ENCODE measurements at regions not wholly inside any gene's neighbourhood (a gene's known extent, or its start where the extent isn't known, plus 50 kb on each side); places are given as distances from the start of the nearest gene placed in this dataset.
"Not testable (repeated sequence)": the region's sequence is repeated elsewhere in the genome, so short reads cannot be mapped to it uniquely, and the experiment has no call there.

DNA sequence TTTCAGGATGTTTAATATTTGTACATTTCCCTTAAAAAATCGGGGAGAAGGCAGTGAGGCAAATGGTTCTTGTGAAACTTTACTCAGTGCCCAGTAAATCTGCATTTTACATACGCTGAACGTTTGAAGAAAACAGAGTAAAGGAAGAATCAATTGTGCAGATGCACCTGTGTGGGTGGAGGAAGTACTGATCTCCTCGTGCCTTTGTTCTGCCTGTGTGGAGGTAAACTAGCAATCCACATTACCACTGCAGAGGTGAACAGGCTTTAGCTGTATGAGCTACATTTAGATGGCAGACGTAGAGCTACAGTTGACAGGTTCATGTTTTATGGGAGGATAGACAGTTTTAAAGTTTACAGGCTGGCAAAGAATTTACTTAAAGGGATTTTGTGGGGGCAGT lies 62.7 kb upstream of the VIPR2 start:
- no peak for DNase-seq

DNA sequence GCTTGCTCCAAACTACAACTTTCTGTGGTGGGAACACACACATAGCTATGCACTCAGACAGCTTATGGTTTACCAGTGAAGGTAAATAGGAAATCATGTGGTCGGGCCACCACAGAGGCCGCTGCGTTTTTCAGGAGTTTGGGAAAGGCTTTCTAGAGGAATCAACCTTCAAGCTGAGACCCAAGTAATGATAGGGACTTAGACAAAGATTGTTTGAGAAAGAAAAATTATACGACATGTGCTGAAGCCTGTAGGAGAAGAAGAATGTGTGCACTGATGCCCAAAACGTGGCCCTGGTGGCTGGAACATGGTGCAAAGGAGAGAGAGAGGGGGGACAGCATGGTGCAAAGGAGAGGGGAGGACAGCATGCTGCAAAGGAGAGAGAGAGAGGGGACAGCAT lies 61.2 kb upstream of the VIPR2 start:
- DNase-seq = no peak

DNA sequence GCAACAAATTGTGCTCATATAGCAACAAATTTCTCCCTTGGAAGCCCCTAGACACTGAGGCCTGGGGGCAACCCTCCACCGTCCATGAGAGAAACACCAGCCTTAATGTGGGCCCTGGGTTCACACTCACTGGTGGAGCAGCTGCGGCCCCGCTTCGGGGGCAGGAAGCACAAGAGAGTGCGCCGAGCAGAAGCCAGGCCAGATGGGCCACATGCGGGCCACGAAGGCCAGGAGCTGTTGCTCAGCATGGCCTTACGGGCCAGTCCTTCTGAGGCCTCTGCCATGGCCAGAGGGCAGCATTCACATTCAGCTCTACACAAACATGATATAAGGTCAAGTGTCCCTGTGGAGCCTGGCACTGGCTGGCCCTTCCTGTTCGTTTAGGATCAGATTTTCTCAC lies 60.0 kb upstream of the VIPR2 start:
- no peak for DNase-seq

DNA sequence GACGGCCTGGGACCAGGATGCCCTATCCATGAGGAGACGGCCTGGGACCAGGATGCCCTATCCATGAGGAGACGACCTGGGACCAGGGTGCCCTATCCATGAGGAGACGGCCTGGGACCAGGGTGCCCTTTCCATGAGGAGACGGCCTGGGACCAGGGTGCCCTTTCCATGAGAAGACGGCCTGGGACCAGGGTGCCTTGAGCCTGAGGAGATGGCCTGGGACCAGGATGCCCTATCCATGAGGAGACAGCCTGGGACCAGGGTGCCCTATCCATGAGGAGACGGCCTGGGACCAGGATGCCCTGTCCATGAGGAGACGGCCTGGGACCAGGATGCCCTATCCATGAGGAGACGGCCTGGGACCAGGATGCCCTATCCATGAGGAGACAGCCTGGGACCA lies 58.6 kb upstream of the VIPR2 start:
- not testable (repeated sequence) for DNase-seq

DNA sequence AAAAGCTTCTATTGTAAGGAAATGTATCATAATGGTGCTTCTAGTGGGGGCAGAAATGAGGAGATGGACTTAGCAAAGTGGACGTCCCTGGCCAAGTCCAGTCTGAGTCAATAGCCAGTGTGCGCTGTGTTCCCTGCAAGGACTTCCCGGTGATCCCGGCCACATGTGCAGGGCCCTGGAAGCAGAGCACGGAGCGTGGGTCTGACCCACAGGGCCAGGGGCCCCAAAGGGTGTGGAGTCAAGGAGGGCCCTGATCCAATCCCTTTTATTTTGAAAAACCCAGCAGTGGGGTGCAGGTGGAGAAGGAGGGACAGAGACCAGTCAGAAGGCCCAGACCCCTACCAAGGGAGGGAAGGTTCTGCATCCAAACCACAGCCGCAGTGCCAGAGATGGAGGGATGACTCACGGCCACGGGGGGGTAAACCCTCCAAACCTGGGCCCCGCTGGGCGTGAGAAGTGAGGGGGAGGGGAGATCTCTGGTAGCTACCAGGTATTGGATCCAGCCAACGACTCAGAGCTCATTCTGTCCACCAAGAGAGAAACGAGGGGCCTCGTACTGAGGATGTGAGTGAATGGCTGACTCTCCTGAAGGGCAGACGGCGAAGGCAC lies 57.2 kb upstream of the VIPR2 start:
- no peak for DNase-seq

DNA sequence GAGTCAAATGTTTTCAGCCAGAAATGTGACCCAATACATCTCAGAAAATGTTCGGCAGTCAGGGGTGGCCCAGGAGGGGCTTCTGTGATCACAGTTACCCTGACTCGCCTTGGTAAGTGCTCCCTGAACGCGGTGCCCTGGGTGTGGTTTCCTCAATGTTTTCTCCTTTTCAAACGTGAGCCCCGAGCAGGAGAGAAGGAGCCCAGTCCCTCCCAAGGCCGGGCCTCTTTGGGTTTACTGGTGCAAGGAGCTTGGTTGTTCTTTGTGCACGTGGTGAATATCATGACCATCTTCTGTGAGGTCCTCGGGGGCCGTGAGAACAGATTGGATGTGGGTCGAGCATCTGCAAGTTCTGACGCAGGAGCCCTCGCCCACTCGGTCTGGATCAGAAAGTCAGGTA lies 55.8 kb upstream of the VIPR2 start:
- DNase-seq = no peak

DNA sequence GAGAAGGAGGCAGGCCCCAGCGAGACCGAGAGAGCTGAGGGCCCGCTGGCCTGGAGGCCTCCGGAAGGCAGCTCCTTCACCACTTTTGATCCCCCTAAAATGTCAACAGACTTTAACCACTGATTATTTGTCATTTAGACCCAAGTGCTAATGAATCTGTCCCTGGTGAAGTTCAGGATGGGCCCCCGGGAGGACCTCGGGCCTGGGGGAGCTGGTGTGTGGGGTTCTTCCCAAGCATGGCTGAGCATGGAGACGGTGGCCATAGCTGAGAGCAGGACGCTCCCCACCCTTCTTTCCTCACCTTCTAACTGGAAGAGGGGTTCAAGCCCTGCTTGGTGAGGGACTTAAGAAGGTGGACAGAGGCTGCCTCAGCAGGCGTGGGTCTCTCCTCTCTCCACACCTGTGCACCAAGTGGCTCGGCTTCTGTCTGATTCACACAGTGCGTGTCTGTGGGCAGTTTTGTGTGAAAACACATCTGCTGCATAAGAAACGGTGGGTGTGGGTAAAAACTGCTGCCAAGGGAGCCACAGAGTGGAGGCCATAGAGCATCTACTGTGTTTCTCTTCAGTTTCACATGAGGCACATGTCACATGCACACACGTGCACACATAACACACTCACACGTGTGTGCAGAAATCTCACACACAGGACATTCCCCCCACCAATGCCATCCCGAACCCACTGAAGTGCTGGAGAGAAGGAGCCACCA lies 53.5 kb upstream of the VIPR2 start:
- DNase-seq = no peak

DNA sequence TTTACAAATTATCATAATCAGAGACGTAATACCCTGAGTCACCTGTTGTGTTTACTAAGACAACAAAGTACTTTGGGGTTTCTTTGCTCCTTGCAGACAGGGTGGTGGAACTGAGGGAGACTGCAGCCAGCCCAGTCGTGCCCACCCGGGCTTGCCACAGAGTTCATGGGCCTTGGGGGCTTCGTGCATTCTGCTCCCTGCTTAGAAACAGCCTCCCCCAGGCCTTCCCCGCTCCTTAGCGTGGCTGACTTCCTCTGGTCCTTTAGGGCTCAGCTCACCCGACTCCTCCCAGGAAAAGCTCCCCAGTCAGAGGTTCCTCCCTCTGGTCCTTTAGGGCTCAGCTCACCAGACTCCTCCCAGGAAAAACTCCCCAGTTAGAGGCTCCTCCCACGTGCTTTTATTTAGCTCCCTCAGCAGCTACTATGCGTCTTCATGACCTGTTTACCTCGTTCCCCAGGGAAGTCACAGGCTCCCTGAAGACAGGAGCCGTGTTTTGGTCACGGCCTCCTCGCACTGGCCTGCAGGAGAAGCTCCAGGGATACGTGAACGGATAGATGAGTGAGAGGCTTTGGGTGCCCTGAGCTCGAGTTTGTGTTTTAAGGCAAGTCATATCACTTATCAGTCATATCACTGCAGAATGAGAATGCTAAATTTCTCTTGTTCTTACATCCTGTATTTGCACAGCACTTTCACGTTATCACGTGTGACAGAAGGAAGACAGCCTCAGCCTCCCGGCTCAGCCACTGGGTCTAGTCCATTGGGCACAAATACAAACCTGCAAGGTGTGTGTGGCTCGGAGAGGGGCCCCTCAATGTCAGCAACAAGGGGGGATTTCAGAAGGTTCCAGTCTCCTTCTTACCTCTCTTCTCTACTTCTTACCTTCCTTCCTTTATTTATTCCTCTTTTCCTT lies 52.7 kb upstream of the VIPR2 start:
- peak; percentile 65 for DNase-seq

DNA sequence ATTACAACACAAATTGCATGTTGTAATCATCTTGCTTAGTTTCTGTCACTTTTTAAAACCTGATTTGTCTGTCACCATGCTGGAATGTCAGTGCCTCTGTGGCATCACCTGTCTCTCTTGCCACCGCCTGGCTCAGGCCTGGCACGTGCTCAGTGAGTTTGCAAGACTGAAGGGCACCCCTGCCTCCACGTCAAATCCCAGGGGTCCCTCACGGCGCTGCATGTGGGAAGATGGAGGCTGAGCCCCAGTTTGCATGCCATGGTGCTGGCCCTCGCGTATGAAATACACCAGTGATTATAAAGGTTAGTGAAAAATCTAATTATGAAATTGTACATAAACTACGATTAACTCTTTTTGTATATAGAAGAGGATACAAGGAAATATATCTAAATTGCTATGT lies 51.9 kb upstream of the VIPR2 start:
- DNase-seq = no peak

DNA sequence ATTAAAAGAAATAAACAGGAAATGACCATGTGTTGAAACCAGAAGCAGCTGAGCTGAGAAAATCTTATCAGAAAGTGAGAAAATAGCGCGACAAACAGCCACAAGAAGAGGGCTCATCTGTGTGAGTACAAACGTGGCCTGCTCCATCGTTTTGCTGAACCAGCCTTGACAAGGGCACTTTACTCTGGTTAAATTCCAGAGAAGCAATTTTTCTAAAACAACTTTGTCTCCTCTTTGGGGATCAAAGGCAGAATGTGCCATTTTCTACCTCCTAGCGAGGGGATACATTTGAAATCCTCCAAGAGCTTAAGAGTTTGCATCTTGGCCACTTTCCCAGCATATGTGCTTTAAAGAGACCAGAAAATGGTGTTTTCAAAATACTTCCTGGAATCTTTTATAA lies 51.3 kb upstream of the VIPR2 start:
- peak; percentile 11 for DNase-seq

Measured in OCI-M1 (cell line).